GM10248 (cell line): ENCODE measurements at regions not wholly inside any gene's neighbourhood (a gene's known extent, or its start where the extent isn't known, plus 50 kb on each side); places are given as distances from the start of the nearest gene placed in this dataset.
"Not testable (repeated sequence)": the region's sequence is repeated elsewhere in the genome, so short reads cannot be mapped to it uniquely, and the experiment has no call there.

ENCODE experiments used
- CTCF ChIA-PET: fragments of 300-600 bp; sonication (Branson Sonifier 250); formaldehyde crosslinking; extraction: SDS; loops from one replicate; lab custom pipeline; 2021; ENCODE audit warnings: antibody characterized with exemption; lab: Yijun Ruan, JAX
- POLR2A ChIA-PET: fragments of 350-650 bp; sonication (Branson Sonifier 250); formaldehyde crosslinking; extraction: SDS; loops from one replicate; lab custom pipeline; 2020; ENCODE audit warnings: antibody characterized with exemption; lab: Yijun Ruan, JAX
- DNase-seq: peaks from one replicate; pipeline ENCODE4 v3.0.0; 2012; ENCODE audit errors: extremely low spot score
- TF ChIP-seq, protein P1 (sequence below): IDR thresholded peaks from 2 replicates; pipeline ENCODE4 v1.5.1; 2012; ENCODE audit warnings: mild to moderate bottlenecking, low read depth; ENCODE audit errors: extremely low read depth, missing control alignments, control extremely low read depth

DNA sequence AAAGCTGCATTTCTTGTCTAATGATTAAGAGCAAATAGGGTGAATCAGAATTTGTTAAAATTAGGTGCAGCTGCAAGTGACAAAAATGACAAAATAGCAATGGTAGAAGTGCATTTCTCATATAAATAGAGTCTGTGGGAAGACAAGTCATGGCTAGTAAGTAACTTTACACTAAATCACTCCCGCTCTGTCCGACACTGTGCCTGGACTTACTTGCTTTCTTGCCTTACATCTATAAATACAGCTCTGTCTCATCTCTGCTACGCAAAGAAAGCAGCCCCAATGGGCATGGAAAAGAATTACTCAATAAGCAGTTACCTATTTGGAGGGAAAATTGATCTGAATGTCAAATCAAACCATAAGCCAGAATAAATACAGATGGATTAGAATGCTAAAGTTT lies 245.4 kb upstream of the KRR1 start:
- ChIA-PET CTCF (no interaction called here), POLR2A (no interaction called here)

DNA sequence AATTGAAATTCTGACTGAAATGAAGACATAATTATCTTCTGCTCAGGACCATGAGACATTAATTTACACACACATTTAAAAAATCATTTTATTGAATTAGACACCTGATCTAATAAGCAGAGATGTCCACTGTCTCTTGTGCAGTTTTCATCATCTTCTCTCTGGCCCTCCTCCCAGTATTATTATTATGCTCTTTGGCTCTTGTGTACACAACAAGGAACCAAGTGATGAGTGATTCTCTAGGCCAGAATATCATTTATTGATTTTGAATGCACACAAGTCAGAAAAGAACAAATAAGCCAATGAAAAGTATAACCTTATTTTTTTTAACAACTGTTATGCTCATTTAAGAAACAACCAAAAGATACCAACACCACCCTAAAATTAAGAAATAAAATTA lies 244.7 kb upstream of the KRR1 start:
- no peak for DNase-seq
- POLR2A ChIA-PET, result no interaction called here
- TF ChIP-seq, protein P1, sequence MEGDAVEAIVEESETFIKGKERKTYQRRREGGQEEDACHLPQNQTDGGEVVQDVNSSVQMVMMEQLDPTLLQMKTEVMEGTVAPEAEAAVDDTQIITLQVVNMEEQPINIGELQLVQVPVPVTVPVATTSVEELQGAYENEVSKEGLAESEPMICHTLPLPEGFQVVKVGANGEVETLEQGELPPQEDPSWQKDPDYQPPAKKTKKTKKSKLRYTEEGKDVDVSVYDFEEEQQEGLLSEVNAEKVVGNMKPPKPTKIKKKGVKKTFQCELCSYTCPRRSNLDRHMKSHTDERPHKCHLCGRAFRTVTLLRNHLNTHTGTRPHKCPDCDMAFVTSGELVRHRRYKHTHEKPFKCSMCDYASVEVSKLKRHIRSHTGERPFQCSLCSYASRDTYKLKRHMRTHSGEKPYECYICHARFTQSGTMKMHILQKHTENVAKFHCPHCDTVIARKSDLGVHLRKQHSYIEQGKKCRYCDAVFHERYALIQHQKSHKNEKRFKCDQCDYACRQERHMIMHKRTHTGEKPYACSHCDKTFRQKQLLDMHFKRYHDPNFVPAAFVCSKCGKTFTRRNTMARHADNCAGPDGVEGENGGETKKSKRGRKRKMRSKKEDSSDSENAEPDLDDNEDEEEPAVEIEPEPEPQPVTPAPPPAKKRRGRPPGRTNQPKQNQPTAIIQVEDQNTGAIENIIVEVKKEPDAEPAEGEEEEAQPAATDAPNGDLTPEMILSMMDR, result no peak
- CTCF ChIA-PET, result no interaction called here

More for the DNA sequence above, 245.4 kb upstream of the KRR1 start:
- TF ChIP-seq, protein P1, result no peak
- DNase-seq, result no peak

DNA sequence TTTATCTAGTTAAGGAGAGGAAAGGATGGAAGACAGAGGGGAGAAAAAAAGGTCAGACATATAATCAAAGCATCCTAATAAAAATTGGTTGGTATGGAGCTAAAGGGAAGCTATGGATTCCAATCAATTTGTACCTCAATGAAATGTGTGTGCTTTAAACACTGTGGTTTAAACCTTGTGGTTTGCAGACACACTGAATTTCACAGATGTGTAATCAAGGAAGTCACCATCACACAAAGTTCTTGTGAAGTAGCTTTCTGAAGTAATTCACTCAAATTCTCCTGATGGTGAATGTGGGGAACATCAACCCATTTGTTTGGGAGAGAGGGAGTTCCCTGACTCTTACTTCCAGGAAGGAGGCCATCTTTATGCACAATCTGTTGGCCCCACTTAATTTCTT lies 243.3 kb upstream of the KRR1 start:
- TF ChIP-seq, protein P1, result no peak
- POLR2A ChIA-PET, result no interaction called here
- DNase-seq, result no peak
- CTCF ChIA-PET, result interaction anchor here (1.9 to 2.3 kb wide), 2 partner anchors 8 to 10 kb away, joined by 7 to 8 read pairs; no protein-coding TSS in a partner anchor

DNA sequence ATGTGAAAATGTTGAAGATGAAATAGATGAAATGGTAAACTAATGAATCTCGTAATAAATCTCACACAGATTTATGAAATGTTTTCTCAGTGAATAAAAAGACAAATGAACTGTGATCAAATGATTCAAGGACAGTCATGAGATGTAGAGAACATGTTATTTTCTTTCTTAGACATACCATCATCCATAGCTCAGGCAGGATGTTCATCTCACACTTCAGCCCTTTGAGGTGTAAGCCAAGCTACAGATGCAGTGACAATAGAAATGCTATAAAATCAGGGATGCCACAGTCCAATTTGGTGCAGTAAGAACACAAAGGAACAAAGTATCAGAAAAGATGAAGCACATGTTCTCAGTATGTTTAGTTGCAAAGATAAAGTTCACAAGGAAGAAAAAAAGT lies 242.7 kb upstream of the KRR1 start:
- no peak for DNase-seq
- CTCF ChIA-PET, result interaction anchor here (1.9 to 2.3 kb wide), 2 partner anchors 9 to 10 kb away, joined by 7 to 8 read pairs; no protein-coding TSS in a partner anchor
- POLR2A ChIA-PET, result no interaction called here
- TF ChIP-seq, protein P1, result no peak

DNA sequence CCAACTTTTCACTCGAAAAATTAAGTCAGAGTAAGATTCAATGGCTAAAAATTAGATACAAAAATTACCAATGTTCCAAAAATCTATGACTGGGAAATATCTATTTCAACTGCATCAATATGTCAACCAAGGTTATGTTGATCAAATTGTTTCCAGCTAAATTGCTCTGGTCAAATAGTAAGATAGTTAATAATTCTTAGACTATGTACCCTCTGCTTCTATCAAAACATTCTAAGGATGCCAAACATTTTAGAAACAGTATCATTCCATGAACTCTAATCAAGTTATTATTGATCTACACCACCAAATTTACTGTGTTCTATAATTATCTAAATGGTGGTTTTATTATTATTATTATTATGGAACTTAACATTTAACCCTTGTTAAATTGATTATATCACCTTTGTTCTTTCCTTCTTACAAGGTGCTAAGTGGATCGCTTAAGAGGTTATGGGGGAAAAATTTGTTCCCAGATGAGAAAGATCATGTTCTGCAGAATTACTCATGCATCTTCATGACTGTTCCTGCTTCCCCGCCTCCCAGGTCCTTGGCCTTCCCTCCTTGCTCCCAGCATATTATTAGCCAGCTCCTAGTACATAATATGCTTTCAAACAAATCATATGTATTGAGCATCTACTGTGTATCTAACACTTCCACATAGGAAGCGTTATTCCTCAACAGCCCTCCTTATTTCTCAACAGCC lies 240.5 kb upstream of the KRR1 start:
- no peak for DNase-seq
- ChIA-PET POLR2A (no interaction called here), CTCF (interaction anchor here (2.1 to 2.3 kb wide), 2 partner anchors 10 to 14 kb away, joined by 6 to 8 read pairs; no protein-coding TSS in a partner anchor)
- TF ChIP-seq, protein P1, result no peak

DNA sequence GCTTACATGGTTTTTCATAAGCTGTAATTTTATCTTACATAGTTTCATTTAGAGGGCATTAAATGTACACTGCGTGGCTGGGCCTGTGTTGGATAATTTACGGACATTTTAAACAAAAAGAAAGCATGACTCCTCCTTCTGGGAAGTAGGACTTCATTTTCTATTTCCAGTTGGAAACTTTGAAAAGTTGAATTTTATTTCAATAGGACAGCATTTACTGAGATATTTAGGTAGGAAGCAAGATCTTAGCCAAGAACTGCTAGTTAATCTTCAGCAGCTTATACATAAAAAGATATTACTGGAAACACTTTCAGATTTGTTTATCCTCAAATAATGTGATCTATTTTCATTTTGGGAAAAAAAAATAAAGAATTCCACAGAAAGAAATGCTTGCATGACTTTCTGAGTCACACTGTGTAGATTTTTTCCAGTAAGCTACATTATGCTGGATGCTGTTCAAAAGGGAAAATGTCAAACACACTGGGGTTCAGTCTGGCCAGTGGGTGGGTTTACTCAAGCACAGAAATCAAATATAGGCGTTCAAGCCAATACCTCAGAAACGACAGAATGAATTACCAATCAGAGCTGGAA lies 239.4 kb upstream of the KRR1 start:
- POLR2A ChIA-PET, result no interaction called here
- TF ChIP-seq, protein P1, result no peak
- CTCF ChIA-PET, result interaction anchor here (0.9 to 2.3 kb wide), 5 partner anchors 10 to 87 kb away, joined by 3 to 8 read pairs (median 5); no protein-coding TSS in a partner anchor
- no peak for DNase-seq

DNA sequence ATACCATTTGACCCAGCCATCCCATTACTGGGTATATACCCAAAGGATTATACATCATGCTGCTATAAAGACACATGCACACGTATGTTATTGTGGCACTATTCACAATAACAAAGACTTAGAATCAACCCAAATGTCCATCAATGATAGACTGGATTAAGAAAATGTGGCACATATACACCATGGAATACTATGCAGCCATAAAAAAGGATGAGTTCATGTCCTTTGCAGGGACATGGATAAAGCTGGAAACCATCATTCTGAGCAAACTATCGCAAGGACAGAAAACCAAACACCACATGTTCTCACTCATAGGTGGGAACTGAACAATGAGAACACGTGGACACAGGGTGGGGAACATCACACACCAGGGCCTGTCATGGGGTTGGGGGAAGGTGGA lies 237.6 kb upstream of the KRR1 start:
- CTCF ChIA-PET, result interaction anchor here (1.8 kb wide), 1 partner anchor 108 kb away, joined by 3 read pairs; no protein-coding TSS in a partner anchor
- POLR2A ChIA-PET, DNase-seq: not testable (repeated sequence)
